Astrocyte of the cerebellum (primary cell): ENCODE measurements at regions not wholly inside any gene's neighbourhood (a gene's known extent, or its start where the extent isn't known, plus 50 kb on each side); places are given as distances from the start of the nearest gene placed in this dataset.
"Not testable (repeated sequence)": the region's sequence is repeated elsewhere in the genome, so short reads cannot be mapped to it uniquely, and the experiment has no call there.

Experiments used
- DNase-seq: peaks from one replicate; pipeline ENCODE4 v3.0.0-alpha.2; 2011; ENCODE audit warnings: low read depth
- H3K4me3 ChIP-seq: 2 replicates; pipeline ENCODE4 v1.5.1; 2011; ENCODE audit warnings: mild to moderate bottlenecking, low read depth, low read length, moderate library complexity
- CTCF ChIP-seq: IDR thresholded peaks from 2 replicates; pipeline ENCODE4 v1.5.1; 2012; ENCODE audit warnings: low read length, low read depth, moderate library complexity, mild to moderate bottlenecking; ENCODE audit errors: missing control alignments
- in situ Hi-C: cut with HindIII; loops from 2 replicates; pipeline ENCODE4 v1.10.0; 2017; ENCODE audit warnings: low sequenced_read_pairs

- TF ChIP-seq CTCF: no peak
Observed at GRCh38 chr12:82300611-82301010, 57.6 kb downstream of the CCDC59 start.

GRCh38 chr12:82299319-82300025, 58.7 kb downstream of the CCDC59 start:
- in situ Hi-C loops: no loop called here
- H3K4me3 ChIP-seq: no peak overlapping the region
- peak; percentile 71 for DNase-seq
- TF ChIP-seq CTCF: no peak

More at GRCh38 chr12:82300611-82301010, 57.6 kb downstream of the CCDC59 start:
- H3K4me3 ChIP-seq: no peak overlapping the region
- no peak for DNase-seq
- in situ Hi-C loops: no loop called here

GRCh38 chr12:82290415-82290814, 67.8 kb downstream of the CCDC59 start:
- DNase-seq: no peak
- no peak overlapping the region for H3K4me3 ChIP-seq
- no peak for TF ChIP-seq CTCF
- in situ Hi-C loops: no loop called here

- H3K4me3 ChIP-seq, DNase-seq, in situ Hi-C loops: not testable (repeated sequence)
Observed at GRCh38 chr12:82281335-82281734, 76.9 kb downstream of the CCDC59 start.

GRCh38 chr12:82279536-82280058, 78.6 kb downstream of the CCDC59 start:
- no peak for TF ChIP-seq CTCF

GRCh38 chr12:82277582-82277981, 80.6 kb downstream of the CCDC59 start:
- no peak for DNase-seq
- in situ Hi-C loops: no loop called here
- TF ChIP-seq CTCF: no peak
- no peak overlapping the region for H3K4me3 ChIP-seq

More at GRCh38 chr12:82279536-82280058, 78.6 kb downstream of the CCDC59 start:
- H3K4me3 ChIP-seq: no peak overlapping the region
- no peak for DNase-seq
- in situ Hi-C loops: no loop called here

GRCh38 chr12:82242729-82243128, 115.5 kb downstream of the CCDC59 start:
- no peak for DNase-seq
- H3K4me3 ChIP-seq: no peak overlapping the region
- no peak for TF ChIP-seq CTCF
- in situ Hi-C loops: no loop called here
